NB4 (cell line): ENCODE measurements at regions not wholly inside any gene's neighbourhood (a gene's known extent, or its start where the extent isn't known, plus 50 kb on each side); places are given as distances from the start of the nearest gene placed in this dataset.

Experiments
- MYC ChIP-seq: IDR thresholded peaks from 2 replicates; pipeline ENCODE4 v1.6.1; 2011; ENCODE audit warnings: low read depth, low read length
- POLR2A ChIP-seq: IDR thresholded peaks from 2 replicates; pipeline ENCODE4 v1.6.1; 2011; ENCODE audit warnings: mild to moderate bottlenecking; ENCODE audit not compliant: insufficient read length; ENCODE audit errors: extremely low read depth

GRCh38 chr16:85261657-85262557 lies 149.6 kb upstream of the CIBAR2 start:
- TF ChIP-seq POLR2A (no peak), MYC (no peak)
